Activated T-helper 2 cell treated with anti-CD3 and anti-CD28 coated beads, Interferon-gamma antibody, Interleukin-2, Interleukin-4, amounts not matched to agents 10 μg/mL and 5 μg/mL and 100 μg/mL, durations not matched to agents 14 hours and 24 hours and 36 hours (primary cell): ENCODE measurements at regions not wholly inside any gene's neighbourhood (a gene's known extent, or its start where the extent isn't known, plus 50 kb on each side); places are given as distances from the start of the nearest gene placed in this dataset.

ENCODE experiments used
- DNase-seq: peaks from one replicate; pipeline ENCODE4 v3.0.0; 2021; ENCODE audit warnings: low spot score
- H3K27ac Mint-ChIP-seq: one replicate; pipeline ENCODE4 v1.8.0; 2021; ENCODE audit warnings: mixed read lengths
- H3K27me3 Mint-ChIP-seq: one replicate; pipeline ENCODE4 v1.8.0; 2021; ENCODE audit warnings: low read depth, mixed read lengths
- H3K36me3 Mint-ChIP-seq: one replicate; pipeline ENCODE4 v1.8.0; 2021; ENCODE audit warnings: low read depth, mixed read lengths
- H3K4me1 Mint-ChIP-seq: one replicate; pipeline ENCODE4 v1.8.0; 2021; ENCODE audit warnings: low read depth, mixed read lengths
- H3K4me3 Mint-ChIP-seq: one replicate; pipeline ENCODE4 v1.8.0; 2021; ENCODE audit warnings: low read depth, mild to moderate bottlenecking, moderate library complexity, mixed read lengths
- H3K9me3 Mint-ChIP-seq: one replicate; pipeline ENCODE4 v1.8.0; 2021; ENCODE audit warnings: mixed read lengths
- intact Hi-C: fragments of 100-400 bp; cut with micrococcal nuclease; formaldehyde crosslinking; loops from one replicate; pipeline ENCODE4 v1.15.1; 2023

- H3K27ac Mint-ChIP-seq = no peak overlapping the region
- no peak for DNase-seq
- H3K4me1 Mint-ChIP-seq = peaks cover 18% of the 10 kb centered on the region
- H3K27me3 Mint-ChIP-seq = no peaks in the 10 kb centered on the region
- no peak overlapping the region for H3K4me3 Mint-ChIP-seq
- H3K9me3 Mint-ChIP-seq = peaks cover 6% of the 10 kb centered on the region
- intact Hi-C loops = no loop called here
- H3K36me3 Mint-ChIP-seq = no peaks in the 10 kb centered on the region
Observed at GRCh38 chr3:193906849-193907410, 229.0 kb upstream of the HES1 start.

DNA sequence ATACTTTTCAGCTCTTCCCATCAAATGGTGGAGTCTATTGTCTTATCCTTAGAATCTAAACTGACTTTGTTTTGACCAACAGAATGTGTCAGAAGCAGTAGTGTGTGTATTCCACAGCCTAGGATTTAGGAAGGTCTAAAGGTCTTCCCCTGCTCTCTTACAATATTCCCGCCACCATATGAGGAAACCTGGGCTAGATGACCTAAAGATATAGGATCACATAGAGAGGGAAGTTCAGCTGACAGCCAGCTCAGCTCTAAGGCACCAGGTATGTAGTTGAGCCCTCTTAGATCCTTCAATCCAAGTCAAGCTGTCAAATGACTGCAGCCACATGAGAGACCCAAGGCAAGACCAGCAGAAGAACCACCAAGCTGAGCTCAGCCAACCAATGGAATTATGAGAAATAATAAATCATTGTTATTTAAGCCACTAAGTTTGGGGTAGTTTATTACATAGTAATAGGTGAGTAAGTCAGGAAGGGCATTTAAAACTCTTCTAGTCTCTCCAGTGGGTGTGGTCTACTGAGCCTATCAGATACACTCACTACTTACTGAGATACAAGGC lies 227.7 kb upstream of the HES1 start:
- no peak for DNase-seq
- Mint-ChIP-seq H3K27me3 (no peaks in the 10 kb centered on the region), H3K27ac (no peak overlapping the region), H3K9me3 (peaks cover 6% of the 10 kb centered on the region), H3K4me1 (peaks cover 20% of the 10 kb centered on the region), H3K36me3 (no peaks in the 10 kb centered on the region), H3K4me3 (no peak overlapping the region)
- intact Hi-C loops = no loop called here

DNA sequence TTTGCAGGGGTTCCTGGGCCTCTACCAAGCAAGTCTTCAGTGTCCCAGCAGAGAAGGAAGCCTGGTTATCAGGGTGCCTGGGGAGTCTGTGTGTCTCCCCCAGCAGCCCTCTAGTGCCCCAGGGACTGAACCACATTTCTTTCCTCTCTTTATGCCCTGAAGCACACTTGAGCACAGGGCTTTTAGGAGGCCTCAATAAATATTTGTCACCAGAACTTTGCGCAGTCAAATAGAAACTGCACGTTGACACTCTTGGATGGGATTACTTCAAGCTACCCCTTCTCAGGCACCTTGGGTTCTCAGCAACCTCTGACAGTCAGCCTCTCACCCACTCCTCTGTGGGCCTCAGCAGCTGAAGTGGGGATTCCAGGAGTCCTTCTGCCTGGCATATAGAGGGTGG lies 226.6 kb upstream of the HES1 start:
- intact Hi-C loops = no loop called here
- no peaks in the 10 kb centered on the region for H3K36me3 Mint-ChIP-seq
- H3K27me3 Mint-ChIP-seq = peaks cover 2% of the 10 kb centered on the region
- no peak for DNase-seq
- peaks cover 6% of the 10 kb centered on the region for H3K9me3 Mint-ChIP-seq
- H3K27ac Mint-ChIP-seq = no peak overlapping the region
- H3K4me3 Mint-ChIP-seq = no peak overlapping the region
- H3K4me1 Mint-ChIP-seq = peaks cover 20% of the 10 kb centered on the region

GRCh38 chr3:193910310-193910709 lies 225.6 kb upstream of the HES1 start:
- Mint-ChIP-seq H3K27me3 (peaks cover 2% of the 10 kb centered on the region), H3K36me3 (no peaks in the 10 kb centered on the region), H3K4me1 (peaks cover 20% of the 10 kb centered on the region), H3K9me3 (peaks cover 6% of the 10 kb centered on the region), H3K27ac (no peak overlapping the region), H3K4me3 (no peak overlapping the region)
- no peak for DNase-seq
- intact Hi-C loops = no loop called here

GRCh38 chr3:193910886-193911738 lies 224.8 kb upstream of the HES1 start:
- Mint-ChIP-seq H3K36me3 (no peaks in the 10 kb centered on the region), H3K27me3 (peaks cover 2% of the 10 kb centered on the region), H3K4me3 (no peak overlapping the region), H3K9me3 (peaks cover 6% of the 10 kb centered on the region), H3K4me1 (peaks cover 20% of the 10 kb centered on the region), H3K27ac (no peak overlapping the region)
- no peak for DNase-seq
- intact Hi-C loops = no loop called here

DNA sequence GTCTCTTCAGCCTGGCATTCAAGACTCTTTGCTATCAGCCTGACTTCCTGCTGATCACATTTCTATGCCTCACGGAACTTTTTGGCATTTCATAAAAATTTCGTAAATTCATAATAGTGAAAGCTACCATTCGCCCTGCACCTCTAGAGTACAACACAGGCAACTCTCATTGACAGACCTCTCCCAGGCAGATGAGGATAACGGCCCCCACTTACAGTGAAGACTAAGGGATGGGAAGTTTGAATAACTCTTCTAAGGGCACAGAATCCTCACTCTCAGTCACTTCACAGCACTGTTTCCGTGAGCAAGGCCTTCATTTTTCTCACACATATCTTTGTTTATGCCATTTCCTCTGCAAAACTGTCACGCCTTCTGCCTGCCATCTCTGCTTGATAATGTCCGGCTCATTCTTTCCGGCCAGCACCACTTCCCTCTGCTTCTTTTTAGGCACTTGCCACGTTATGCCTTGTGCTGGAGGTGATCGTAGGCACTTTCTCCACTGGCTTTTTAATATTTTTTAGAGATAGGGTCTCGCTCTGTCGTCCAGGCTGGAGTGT lies 224.1 kb upstream of the HES1 start:
- Mint-ChIP-seq H3K4me3 (no peak overlapping the region), H3K9me3 (peaks cover 6% of the 10 kb centered on the region), H3K27me3 (peaks cover 4% of the 10 kb centered on the region), H3K27ac (peak overlapping the region; percentile 11), H3K36me3 (no peaks in the 10 kb centered on the region), H3K4me1 (peaks cover 20% of the 10 kb centered on the region)
- intact Hi-C loops = no loop called here
- DNase-seq = no peak

DNA sequence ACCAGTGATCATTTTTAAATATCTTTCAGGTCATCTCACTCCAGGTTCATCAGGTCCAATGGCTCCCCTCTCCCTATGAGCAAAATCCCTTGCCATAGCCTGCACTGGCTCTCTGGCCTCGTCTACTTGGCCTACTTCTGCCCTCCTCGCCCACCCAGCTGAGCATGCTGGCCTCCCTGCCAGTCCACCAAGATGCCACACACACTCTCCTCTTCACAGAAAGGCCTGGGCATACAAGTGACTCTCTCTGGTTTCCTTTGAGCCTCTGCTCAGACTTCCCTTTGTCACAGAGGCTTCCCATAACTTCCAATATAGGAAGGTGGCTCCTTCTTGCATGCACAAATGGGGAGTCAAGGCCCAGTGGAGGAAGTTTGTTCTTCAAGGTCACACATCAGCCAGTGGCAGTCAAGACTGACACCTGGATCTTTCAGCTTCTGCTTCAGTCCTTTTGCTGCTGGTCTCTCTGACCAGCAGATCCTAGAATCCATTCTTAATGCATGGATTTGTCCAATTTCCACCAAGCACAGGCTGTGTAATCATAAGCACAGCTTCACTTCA lies 223.2 kb upstream of the HES1 start:
- peaks cover 6% of the 10 kb centered on the region for H3K9me3 Mint-ChIP-seq
- intact Hi-C loops = no loop called here
- peaks cover 20% of the 10 kb centered on the region for H3K4me1 Mint-ChIP-seq

DNA sequence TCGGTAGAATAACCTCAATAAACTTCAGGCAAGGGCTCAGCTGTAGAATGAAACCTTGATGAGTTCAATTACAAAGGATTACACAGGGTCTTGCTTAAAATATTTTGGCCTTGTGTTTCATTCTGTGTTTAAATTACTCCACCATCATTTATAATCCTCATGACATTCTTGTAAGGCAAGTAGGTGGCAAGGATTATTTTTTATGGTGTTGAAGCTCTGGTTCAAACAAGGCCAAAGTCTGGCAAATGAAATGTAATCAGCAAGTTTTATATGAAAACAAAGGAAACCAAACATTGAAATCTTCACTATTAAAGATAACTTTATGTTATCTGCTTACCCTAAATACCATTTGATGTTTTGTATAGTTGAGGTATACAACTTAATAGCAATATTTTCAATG lies 221.3 kb upstream of the HES1 start:
- Mint-ChIP-seq H3K4me3 (no peak overlapping the region), H3K27ac (no peak overlapping the region), H3K9me3 (no peaks in the 10 kb centered on the region), H3K27me3 (peaks cover 12% of the 10 kb centered on the region), H3K36me3 (no peaks in the 10 kb centered on the region), H3K4me1 (peaks cover 20% of the 10 kb centered on the region)
- intact Hi-C loops = no loop called here
- no peak for DNase-seq

More for the DNA sequence above, 223.2 kb upstream of the HES1 start:
- Mint-ChIP-seq H3K4me3 (no peak overlapping the region), H3K27ac (no peak overlapping the region), H3K36me3 (no peaks in the 10 kb centered on the region), H3K27me3 (peaks cover 8% of the 10 kb centered on the region)
- DNase-seq = no peak

GRCh38 chr3:193915099-193915498 lies 220.8 kb upstream of the HES1 start:
- no peaks in the 10 kb centered on the region for H3K9me3 Mint-ChIP-seq
- H3K4me3 Mint-ChIP-seq = no peak overlapping the region
- intact Hi-C loops = no loop called here
- no peak overlapping the region for H3K27ac Mint-ChIP-seq
- no peaks in the 10 kb centered on the region for H3K36me3 Mint-ChIP-seq
- no peak for DNase-seq
- H3K4me1 Mint-ChIP-seq = peaks cover 19% of the 10 kb centered on the region
- H3K27me3 Mint-ChIP-seq = peaks cover 12% of the 10 kb centered on the region

DNA sequence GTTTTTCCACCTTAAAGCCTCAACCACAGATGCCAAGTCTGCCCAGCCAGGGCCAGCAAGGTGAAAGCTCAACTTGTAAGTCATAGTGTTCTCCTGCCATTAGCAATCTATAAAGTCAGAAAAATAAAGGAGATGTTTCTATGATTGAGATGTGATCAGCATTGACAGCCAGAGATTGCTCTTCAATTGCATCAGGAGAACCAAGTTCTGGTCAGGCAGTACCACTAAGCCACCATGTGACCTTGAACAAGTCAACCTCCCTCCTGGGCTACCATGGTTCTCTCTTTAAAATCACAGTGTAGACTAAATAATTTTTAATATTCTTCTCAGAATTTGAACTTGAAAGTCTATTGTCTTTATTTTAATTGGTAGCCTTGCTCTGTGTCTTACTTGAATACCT lies 220.3 kb upstream of the HES1 start:
- DNase-seq = no peak
- Mint-ChIP-seq H3K9me3 (no peaks in the 10 kb centered on the region), H3K27me3 (peaks cover 12% of the 10 kb centered on the region), H3K36me3 (no peaks in the 10 kb centered on the region), H3K4me1 (peaks cover 15% of the 10 kb centered on the region), H3K27ac (no peak overlapping the region), H3K4me3 (no peak overlapping the region)
- intact Hi-C loops = no loop called here

DNA sequence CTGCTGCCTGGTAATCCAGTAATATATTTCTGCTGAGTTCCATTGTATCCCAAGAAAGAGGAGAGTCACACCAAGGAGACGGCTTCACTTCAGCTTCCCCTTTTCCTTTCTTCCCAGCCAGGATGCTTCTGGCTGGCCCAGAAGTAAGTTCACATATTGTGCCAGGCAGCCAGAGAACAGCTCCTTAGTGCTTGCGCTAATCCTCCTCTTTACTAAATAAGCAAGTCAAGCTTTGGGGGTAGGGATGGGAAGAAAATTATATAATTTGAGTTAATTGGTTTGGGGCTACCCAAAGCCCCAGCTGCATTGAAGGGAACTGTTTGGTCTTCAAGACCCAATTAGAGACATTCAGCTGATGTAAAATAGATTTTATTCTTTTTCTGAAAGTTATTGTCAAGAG lies 218.8 kb upstream of the HES1 start:
- no peak for DNase-seq
- intact Hi-C loops = no loop called here
- H3K4me1 Mint-ChIP-seq = peaks cover under 1% of the 10 kb centered on the region
- H3K4me3 Mint-ChIP-seq = no peak overlapping the region
- no peaks in the 10 kb centered on the region for H3K9me3 Mint-ChIP-seq
- H3K27me3 Mint-ChIP-seq = peaks cover 12% of the 10 kb centered on the region
- H3K27ac Mint-ChIP-seq = no peak overlapping the region
- H3K36me3 Mint-ChIP-seq = no peaks in the 10 kb centered on the region

GRCh38 chr3:193921465-193921864 lies 214.5 kb upstream of the HES1 start:
- H3K27me3 Mint-ChIP-seq = peaks cover 9% of the 10 kb centered on the region
- no peak overlapping the region for H3K4me3 Mint-ChIP-seq
- peaks cover 8% of the 10 kb centered on the region for H3K9me3 Mint-ChIP-seq
- no peak overlapping the region for H3K27ac Mint-ChIP-seq
- intact Hi-C loops = no loop called here
- no peaks in the 10 kb centered on the region for H3K36me3 Mint-ChIP-seq
- no peak for DNase-seq
- no peaks in the 10 kb centered on the region for H3K4me1 Mint-ChIP-seq
